ENCODE measurements at regions not wholly inside any gene's neighbourhood (a gene's known extent, or its start where the extent isn't known, plus 50 kb on each side); places are given as distances from the start of the nearest gene placed in this dataset.

- no peak for TF ChIP-seq RBBP5 (conservative IDR thresholded peaks at IDR 0.05)
- Histone ChIP-seq H3K79me2 (ENCODE audit: control insufficient read depth, insufficient read depth, low read length) (no peaks in the 10 kb centered on the region), H2AFZ (ENCODE audit: control insufficient read depth, low read depth, low read length) (no peak overlapping the region), H3K4me2 (ENCODE audit: control insufficient read depth, insufficient read depth) (no peak overlapping the region), H3K4me3 (no peak overlapping the region), H3K27ac (ENCODE audit: control insufficient read depth, insufficient read depth) (no peak overlapping the region), H3K36me3 (ENCODE audit: control insufficient read depth in 2 of 2, insufficient read depth in 2 of 2, low read length in 1 of 2) (no peaks in the 10 kb centered on the region), H3K27me3 (replicated peaks in 1 of 2; ENCODE audit: control insufficient read depth in 2 of 2, insufficient read depth in 2 of 2, low read length in 1 of 2) (no peaks in the 10 kb centered on the region), H3K9me3 (replicated peaks; ENCODE audit: control insufficient read depth, insufficient read depth, low read length) (no peaks in the 10 kb centered on the region; the same call in 2 of the 3 replicates), H3K9ac (ENCODE audit: control insufficient read depth, insufficient read depth, low read length) (no peak overlapping the region), H3K4me1 (ENCODE audit: control insufficient read depth, insufficient read depth, low read length) (no peaks in the 10 kb centered on the region), H4K20me1 (ENCODE audit: control insufficient read depth, insufficient read depth) (no peaks in the 10 kb centered on the region)
- FAIRE-seq (no peak), ATAC-seq (no peak), DNase-seq (ENCODE audit: low read depth, low spot score) (no peak)
- RAD21 ChIA-PET (ENCODE audit: unreplicated experiment), result no interaction called here
- SMC1A ChIA-PET (ENCODE audit: uncharacterized antibody, unreplicated experiment), result no interaction called here
- CTCF ChIA-PET, result no interaction called here
- intact Hi-C loops (cut with micrococcal nuclease; ENCODE audit: unreplicated experiment) (no loop called here), in situ Hi-C loops (cut with MboI) (no loop called here)
- WGBS (ENCODE audit: insufficient coverage, insufficient replicate concordance, low lambda C conversion rate, missing lambda C conversion rate), result 17% methylated on average over 2 of the region's 2 CpGs
- no TSS peak for BruUV-seq (replicated peaks)
- POLR2A ChIA-PET, result no interaction called here
Measured at GRCh38 chr16:59991171-59991570, 1257.1 kb upstream of the GOT2 start.

- ATAC-seq, result no peak; the same call in 2 of the 3 replicates
- no peak overlapping the region for H3K27ac ChIP-seq (ENCODE audit: control insufficient read depth, insufficient read depth)
- intact Hi-C loops (cut with micrococcal nuclease; ENCODE audit: unreplicated experiment), result no loop called here
- H2AFZ ChIP-seq (ENCODE audit: control insufficient read depth, low read depth, low read length), result no peak overlapping the region
- DNase-seq (ENCODE audit: low read depth, low spot score), result no peak
- H3K9ac ChIP-seq (ENCODE audit: control insufficient read depth, insufficient read depth, low read length), result no peak overlapping the region
- RAD21 ChIA-PET (ENCODE audit: unreplicated experiment), result no interaction called here
- in situ Hi-C loops (cut with MboI), result no loop called here
- CTCF ChIA-PET, result no interaction called here
- H3K79me2 ChIP-seq (ENCODE audit: control insufficient read depth, insufficient read depth, low read length), result no peaks in the 10 kb centered on the region
- WGBS (ENCODE audit: insufficient coverage, insufficient replicate concordance, low lambda C conversion rate, missing lambda C conversion rate), result 0% methylated on average over 1 of the region's 1 CpG
- FAIRE-seq, result no peak
- H3K27me3 ChIP-seq (replicated peaks in 1 of 2; ENCODE audit: control insufficient read depth in 2 of 2, insufficient read depth in 2 of 2, low read length in 1 of 2), result no peaks in the 10 kb centered on the region
- SMC1A ChIA-PET (ENCODE audit: uncharacterized antibody, unreplicated experiment), result no interaction called here
- POLR2A ChIA-PET, result no interaction called here
- H3K9me3 ChIP-seq (replicated peaks; ENCODE audit: control insufficient read depth, insufficient read depth, low read length), result no peaks in the 10 kb centered on the region; the same call in 2 of the 3 replicates
- H3K36me3 ChIP-seq (ENCODE audit: control insufficient read depth in 2 of 2, insufficient read depth in 2 of 2, low read length in 1 of 2), result no peaks in the 10 kb centered on the region
- BruUV-seq (replicated peaks), result no TSS peak
- no peaks in the 10 kb centered on the region for H4K20me1 ChIP-seq (ENCODE audit: control insufficient read depth, insufficient read depth)
- no peak overlapping the region for H3K4me2 ChIP-seq (ENCODE audit: control insufficient read depth, insufficient read depth)
- H3K4me3 ChIP-seq, result no peak overlapping the region
- H3K4me1 ChIP-seq (ENCODE audit: control insufficient read depth, insufficient read depth, low read length), result no peaks in the 10 kb centered on the region
- TF ChIP-seq RBBP5 (conservative IDR thresholded peaks at IDR 0.05) (no peak), KDM1A (IDR thresholded peaks at IDR 0.05; ENCODE audit: borderline replicate concordance) (no peak), HDAC2 (IDR thresholded peaks at IDR 0.05) (no peak), CBFB (IDR thresholded peaks at IDR 0.05; ENCODE audit: low read depth) (no peak), ZBTB11 (CRISPR knock-in tag; IDR thresholded peaks at IDR 0.05) (no peak), IKZF1 (conservative IDR thresholded peaks at IDR 0.05) (no peak), IRF3 (IDR thresholded peaks at IDR 0.05) (no peak), BMI1 (IDR thresholded peaks at IDR 0.05; ENCODE audit: borderline replicate concordance) (no peak), GATAD2B (conservative IDR thresholded peaks at IDR 0.05; ENCODE audit: low read depth) (no peak), SKIL (IDR thresholded peaks at IDR 0.05; ENCODE audit: low read depth, poor library complexity, severe bottlenecking) (no peak)
Measured at GRCh38 chr16:59988591-59988990, 1254.5 kb upstream of the GOT2 start.
